ENCODE measurements at regions not wholly inside any gene's neighbourhood (a gene's known extent, or its start where the extent isn't known, plus 50 kb on each side); places are given as distances from the start of the nearest gene placed in this dataset.

DNA sequence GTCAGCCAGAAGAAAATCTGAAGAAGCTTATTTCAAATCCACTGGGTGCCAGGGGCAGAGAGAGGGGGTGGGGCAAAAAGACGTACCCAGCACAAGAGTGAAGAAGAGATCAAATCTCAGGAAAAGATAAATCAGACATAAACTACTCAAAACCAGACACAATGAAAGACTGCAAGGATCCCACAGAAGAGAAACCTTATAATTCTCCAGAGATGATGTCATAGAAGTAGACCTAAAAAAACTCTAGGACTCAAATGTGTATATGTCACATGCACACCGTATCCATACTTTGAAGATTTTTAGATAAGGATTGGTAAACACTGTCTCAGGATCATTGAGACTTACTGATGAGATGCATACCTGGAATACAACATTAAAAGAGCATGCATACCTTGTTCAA, 98.5 kb upstream of the PIK3CG start:
- CTCF ChIA-PET, result interaction anchor here (0.6 to 1.4 kb wide), 7 partner anchors 14 to 1112 kb away, joined by 3 to 5 read pairs (median 3); no protein-coding TSS in a partner anchor
- no peak overlapping the region for H3K27ac ChIP-seq (ENCODE audit: extremely low read depth, low read depth, low read length)
- POLR2A ChIA-PET, result no interaction called here
- H3K36me3 ChIP-seq (ENCODE audit: control insufficient read depth in 2 of 2, insufficient read depth in 1 of 2, low read length in 2 of 2), result no peaks in the 10 kb centered on the region
- no peak for TF ChIP-seq KLF10 (tag by site-specific recombination; IDR thresholded peaks at IDR 0.05)
- TF ChIP-seq, protein P1, sequence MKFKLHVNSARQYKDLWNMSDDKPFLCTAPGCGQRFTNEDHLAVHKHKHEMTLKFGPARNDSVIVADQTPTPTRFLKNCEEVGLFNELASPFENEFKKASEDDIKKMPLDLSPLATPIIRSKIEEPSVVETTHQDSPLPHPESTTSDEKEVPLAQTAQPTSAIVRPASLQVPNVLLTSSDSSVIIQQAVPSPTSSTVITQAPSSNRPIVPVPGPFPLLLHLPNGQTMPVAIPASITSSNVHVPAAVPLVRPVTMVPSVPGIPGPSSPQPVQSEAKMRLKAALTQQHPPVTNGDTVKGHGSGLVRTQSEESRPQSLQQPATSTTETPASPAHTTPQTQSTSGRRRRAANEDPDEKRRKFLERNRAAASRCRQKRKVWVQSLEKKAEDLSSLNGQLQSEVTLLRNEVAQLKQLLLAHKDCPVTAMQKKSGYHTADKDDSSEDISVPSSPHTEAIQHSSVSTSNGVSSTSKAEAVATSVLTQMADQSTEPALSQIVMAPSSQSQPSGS (tag by site-specific recombination; IDR thresholded peaks at IDR 0.05; ENCODE audit: low read depth), result peak; percentile 60
- no peak for TF ChIP-seq ZNF132 (tag by site-specific recombination; IDR thresholded peaks at IDR 0.05; ENCODE audit: borderline replicate concordance)
- no peak for TF ChIP-seq ZNF664 (tag by site-specific recombination; IDR thresholded peaks at IDR 0.05)
- no peaks in the 10 kb centered on the region for H3K9me3 ChIP-seq (ENCODE audit: control insufficient read depth, insufficient read depth, low read depth, low read length)
- no peaks in the 10 kb centered on the region for H3K4me1 ChIP-seq (ENCODE audit: control insufficient read depth, insufficient read depth, low read length)
- no peak overlapping the region for H3K4me3 ChIP-seq (ENCODE audit: low read depth, low read length)

DNA sequence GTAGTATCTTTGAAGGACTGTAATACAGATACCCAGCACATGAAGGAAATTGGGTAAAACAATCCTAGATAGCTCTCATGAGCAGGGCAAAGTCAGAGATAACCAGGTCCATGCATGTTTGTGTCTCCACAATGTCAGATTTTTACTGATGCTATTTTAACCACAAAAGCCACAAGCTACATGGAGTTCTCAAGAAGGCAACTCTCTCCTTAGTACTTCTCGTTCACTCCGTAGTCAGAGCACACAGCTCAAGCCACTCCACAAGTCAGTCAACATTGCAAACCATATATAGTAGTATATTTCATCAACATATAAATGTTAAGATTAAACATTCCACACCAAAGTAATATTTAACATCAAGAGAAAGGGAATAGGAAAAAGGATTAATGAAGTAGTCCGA, 98.0 kb upstream of the PIK3CG start:
- H3K36me3 ChIP-seq (ENCODE audit: control insufficient read depth in 2 of 2, insufficient read depth in 1 of 2, low read length in 2 of 2), result no peaks in the 10 kb centered on the region
- POLR2A ChIA-PET, result no interaction called here
- no peaks in the 10 kb centered on the region for H3K9me3 ChIP-seq (ENCODE audit: control insufficient read depth, insufficient read depth, low read depth, low read length)
- H3K4me3 ChIP-seq (ENCODE audit: low read depth, low read length), result no peak overlapping the region
- CTCF ChIA-PET, result interaction anchor here (0.6 to 1.0 kb wide), 3 partner anchors 567 to 1112 kb away, joined by 3 to 4 read pairs (median 3); no protein-coding TSS in a partner anchor
- H3K4me1 ChIP-seq (ENCODE audit: control insufficient read depth, insufficient read depth, low read length), result no peaks in the 10 kb centered on the region
- H3K27ac ChIP-seq (ENCODE audit: extremely low read depth, low read depth, low read length), result no peak overlapping the region
- TF ChIP-seq ZNF274 (IDR thresholded peaks at IDR 0.05; ENCODE audit: low read length) (no peak), ZNF274 (tag by site-specific recombination; IDR thresholded peaks at IDR 0.05; ENCODE audit: borderline replicate concordance) (no peak), ZNF157 (tag by site-specific recombination; IDR thresholded peaks at IDR 0.05) (no peak), ZEB2 (tag by site-specific recombination; IDR thresholded peaks at IDR 0.05) (no peak), ZNF214 (tag by site-specific recombination; IDR thresholded peaks at IDR 0.05; ENCODE audit: borderline replicate concordance) (no peak), ZNF561 (tag by site-specific recombination; IDR thresholded peaks at IDR 0.05; ENCODE audit: borderline replicate concordance) (no peak), GLIS2 (tag by site-specific recombination; IDR thresholded peaks at IDR 0.05) (no peak), YY2 (tag by site-specific recombination; IDR thresholded peaks at IDR 0.05) (no peak), ZNF571 (tag by site-specific recombination; IDR thresholded peaks at IDR 0.05) (no peak)
- TF ChIP-seq, protein P2, sequence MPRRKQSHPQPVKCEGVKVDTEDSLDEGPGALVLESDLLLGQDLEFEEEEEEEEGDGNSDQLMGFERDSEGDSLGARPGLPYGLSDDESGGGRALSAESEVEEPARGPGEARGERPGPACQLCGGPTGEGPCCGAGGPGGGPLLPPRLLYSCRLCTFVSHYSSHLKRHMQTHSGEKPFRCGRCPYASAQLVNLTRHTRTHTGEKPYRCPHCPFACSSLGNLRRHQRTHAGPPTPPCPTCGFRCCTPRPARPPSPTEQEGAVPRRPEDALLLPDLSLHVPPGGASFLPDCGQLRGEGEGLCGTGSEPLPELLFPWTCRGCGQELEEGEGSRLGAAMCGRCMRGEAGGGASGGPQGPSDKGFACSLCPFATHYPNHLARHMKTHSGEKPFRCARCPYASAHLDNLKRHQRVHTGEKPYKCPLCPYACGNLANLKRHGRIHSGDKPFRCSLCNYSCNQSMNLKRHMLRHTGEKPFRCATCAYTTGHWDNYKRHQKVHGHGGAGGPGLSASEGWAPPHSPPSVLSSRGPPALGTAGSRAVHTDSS (tag by site-specific recombination; IDR thresholded peaks at IDR 0.05), result no peak
- TF ChIP-seq, protein P3, sequence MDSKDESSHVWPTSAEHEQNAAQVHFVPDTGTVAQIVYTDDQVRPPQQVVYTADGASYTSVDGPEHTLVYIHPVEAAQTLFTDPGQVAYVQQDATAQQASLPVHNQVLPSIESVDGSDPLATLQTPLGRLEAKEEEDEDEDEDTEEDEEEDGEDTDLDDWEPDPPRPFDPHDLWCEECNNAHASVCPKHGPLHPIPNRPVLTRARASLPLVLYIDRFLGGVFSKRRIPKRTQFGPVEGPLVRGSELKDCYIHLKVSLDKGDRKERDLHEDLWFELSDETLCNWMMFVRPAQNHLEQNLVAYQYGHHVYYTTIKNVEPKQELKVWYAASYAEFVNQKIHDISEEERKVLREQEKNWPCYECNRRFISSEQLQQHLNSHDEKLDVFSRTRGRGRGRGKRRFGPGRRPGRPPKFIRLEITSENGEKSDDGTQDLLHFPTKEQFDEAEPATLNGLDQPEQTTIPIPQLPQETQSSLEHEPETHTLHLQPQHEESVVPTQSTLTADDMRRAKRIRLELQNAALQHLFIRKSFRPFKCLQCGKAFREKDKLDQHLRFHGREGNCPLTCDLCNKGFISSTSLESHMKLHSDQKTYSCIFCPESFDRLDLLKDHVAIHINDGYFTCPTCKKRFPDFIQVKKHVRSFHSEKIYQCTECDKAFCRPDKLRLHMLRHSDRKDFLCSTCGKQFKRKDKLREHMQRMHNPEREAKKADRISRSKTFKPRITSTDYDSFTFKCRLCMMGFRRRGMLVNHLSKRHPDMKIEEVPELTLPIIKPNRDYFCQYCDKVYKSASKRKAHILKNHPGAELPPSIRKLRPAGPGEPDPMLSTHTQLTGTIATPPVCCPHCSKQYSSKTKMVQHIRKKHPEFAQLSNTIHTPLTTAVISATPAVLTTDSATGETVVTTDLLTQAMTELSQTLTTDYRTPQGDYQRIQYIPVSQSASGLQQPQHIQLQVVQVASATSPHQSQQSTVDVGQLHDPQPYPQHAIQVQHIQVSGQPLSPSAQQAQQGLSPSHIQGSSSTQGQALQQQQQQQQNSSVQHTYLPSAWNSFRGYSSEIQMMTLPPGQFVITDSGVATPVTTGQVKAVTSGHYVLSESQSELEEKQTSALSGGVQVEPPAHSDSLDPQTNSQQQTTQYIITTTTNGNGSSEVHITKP (tag by site-specific recombination; IDR thresholded peaks at IDR 0.05), result no peak
- TF ChIP-seq, protein P4, sequence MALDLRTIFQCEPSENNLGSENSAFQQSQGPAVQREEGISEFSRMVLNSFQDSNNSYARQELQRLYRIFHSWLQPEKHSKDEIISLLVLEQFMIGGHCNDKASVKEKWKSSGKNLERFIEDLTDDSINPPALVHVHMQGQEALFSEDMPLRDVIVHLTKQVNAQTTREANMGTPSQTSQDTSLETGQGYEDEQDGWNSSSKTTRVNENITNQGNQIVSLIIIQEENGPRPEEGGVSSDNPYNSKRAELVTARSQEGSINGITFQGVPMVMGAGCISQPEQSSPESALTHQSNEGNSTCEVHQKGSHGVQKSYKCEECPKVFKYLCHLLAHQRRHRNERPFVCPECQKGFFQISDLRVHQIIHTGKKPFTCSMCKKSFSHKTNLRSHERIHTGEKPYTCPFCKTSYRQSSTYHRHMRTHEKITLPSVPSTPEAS (tag by site-specific recombination; IDR thresholded peaks at IDR 0.05), result no peak
- TF ChIP-seq, protein P5, sequence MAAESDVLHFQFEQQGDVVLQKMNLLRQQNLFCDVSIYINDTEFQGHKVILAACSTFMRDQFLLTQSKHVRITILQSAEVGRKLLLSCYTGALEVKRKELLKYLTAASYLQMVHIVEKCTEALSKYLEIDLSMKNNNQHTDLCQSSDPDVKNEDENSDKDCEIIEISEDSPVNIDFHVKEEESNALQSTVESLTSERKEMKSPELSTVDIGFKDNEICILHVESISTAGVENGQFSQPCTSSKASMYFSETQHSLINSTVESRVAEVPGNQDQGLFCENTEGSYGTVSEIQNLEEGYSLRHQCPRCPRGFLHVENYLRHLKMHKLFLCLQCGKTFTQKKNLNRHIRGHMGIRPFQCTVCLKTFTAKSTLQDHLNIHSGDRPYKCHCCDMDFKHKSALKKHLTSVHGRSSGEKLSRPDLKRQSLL (tag by site-specific recombination; IDR thresholded peaks at IDR 0.05), result no peak
- TF ChIP-seq, protein P6, sequence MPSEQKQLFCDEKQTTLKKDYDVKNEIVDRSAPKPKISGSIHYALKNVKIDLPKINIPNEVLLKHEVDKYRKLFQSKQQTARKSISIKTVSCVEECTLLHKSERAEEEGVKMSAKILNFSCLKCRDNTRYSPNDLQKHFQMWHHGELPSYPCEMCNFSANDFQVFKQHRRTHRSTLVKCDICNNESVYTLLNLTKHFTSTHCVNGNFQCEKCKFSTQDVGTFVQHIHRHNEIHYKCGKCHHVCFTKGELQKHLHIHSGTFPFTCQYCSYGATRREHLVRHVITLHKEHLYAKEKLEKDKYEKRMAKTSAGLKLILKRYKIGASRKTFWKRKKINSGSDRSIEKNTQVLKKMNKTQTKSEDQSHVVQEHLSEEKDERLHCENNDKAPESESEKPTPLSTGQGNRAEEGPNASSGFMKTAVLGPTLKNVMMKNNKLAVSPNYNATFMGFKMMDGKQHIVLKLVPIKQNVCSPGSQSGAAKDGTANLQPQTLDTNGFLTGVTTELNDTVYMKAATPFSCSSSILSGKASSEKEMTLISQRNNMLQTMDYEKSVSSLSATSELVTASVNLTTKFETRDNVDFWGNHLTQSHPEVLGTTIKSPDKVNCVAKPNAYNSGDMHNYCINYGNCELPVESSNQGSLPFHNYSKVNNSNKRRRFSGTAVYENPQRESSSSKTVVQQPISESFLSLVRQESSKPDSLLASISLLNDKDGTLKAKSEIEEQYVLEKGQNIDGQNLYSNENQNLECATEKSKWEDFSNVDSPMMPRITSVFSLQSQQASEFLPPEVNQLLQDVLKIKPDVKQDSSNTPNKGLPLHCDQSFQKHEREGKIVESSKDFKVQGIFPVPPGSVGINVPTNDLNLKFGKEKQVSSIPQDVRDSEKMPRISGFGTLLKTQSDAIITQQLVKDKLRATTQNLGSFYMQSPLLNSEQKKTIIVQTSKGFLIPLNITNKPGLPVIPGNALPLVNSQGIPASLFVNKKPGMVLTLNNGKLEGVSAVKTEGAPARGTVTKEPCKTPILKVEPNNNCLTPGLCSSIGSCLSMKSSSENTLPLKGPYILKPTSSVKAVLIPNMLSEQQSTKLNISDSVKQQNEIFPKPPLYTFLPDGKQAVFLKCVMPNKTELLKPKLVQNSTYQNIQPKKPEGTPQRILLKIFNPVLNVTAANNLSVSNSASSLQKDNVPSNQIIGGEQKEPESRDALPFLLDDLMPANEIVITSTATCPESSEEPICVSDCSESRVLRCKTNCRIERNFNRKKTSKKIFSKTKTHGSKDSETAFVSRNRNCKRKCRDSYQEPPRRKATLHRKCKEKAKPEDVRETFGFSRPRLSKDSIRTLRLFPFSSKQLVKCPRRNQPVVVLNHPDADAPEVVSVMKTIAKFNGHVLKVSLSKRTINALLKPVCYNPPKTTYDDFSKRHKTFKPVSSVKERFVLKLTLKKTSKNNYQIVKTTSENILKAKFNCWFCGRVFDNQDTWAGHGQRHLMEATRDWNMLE (tag by site-specific recombination; conservative IDR thresholded peaks at IDR 0.05; ENCODE audit: low read depth), result no peak
- TF ChIP-seq, protein P7, sequence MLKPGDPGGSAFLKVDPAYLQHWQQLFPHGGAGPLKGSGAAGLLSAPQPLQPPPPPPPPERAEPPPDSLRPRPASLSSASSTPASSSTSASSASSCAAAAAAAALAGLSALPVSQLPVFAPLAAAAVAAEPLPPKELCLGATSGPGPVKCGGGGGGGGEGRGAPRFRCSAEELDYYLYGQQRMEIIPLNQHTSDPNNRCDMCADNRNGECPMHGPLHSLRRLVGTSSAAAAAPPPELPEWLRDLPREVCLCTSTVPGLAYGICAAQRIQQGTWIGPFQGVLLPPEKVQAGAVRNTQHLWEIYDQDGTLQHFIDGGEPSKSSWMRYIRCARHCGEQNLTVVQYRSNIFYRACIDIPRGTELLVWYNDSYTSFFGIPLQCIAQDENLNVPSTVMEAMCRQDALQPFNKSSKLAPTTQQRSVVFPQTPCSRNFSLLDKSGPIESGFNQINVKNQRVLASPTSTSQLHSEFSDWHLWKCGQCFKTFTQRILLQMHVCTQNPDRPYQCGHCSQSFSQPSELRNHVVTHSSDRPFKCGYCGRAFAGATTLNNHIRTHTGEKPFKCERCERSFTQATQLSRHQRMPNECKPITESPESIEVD (tag by site-specific recombination; IDR thresholded peaks at IDR 0.05), result no peak
